Peyer's patch (tissue), 4 donors: ENCODE measurements at regions not wholly inside any gene's neighbourhood (a gene's known extent, or its start where the extent isn't known, plus 50 kb on each side); places are given as distances from the start of the nearest gene placed in this dataset.

Source experiments
- CTCF ChIP-seq, 6 experiments: fragments of 450-650 bp in 4 of 6; fragments of 200-600 bp in 2 of 6; sonication (generic) in 1 of 6; IDR thresholded peaks; one replicate each; pipeline ENCODE4 v1.5.1; 2017 to 2019; ENCODE audit warnings: antibody characterized with exemption in 6 of 6, mild to moderate bottlenecking in 3 of 6, moderate library complexity in 1 of 6
- POLR2A ChIP-seq, 2 donors: fragments of 450-650 bp; IDR thresholded peaks; one replicate each; pipeline ENCODE4 v1.5.1; 2017; ENCODE audit warnings: antibody characterized with exemption in 2 of 2, mild to moderate bottlenecking in 2 of 2, moderate library complexity in 2 of 2

- TF ChIP-seq CTCF (IDR thresholded peaks at IDR 0.05) (no peak), POLR2A (IDR thresholded peaks at IDR 0.05) (no peak)
Measured at GRCh38 chr9:3700772-3701171, 175.0 kb upstream of the RFX3 start.
